MM.1S (cell line): ENCODE measurements at regions not wholly inside any gene's neighbourhood (a gene's known extent, or its start where the extent isn't known, plus 50 kb on each side); places are given as distances from the start of the nearest gene placed in this dataset.

Experiments used
- DNase-seq: peaks from one replicate; pipeline ENCODE4 v3.0.0-alpha.2; 2015
- H2AFZ ChIP-seq: fragments of 300-600 bp; sonication (generic); 2 replicates; pipeline ENCODE4 v1.6.0; 2016; ENCODE audit warnings: antibody characterized with exemption, low read length
- H3F3A ChIP-seq: fragments of 300-600 bp; sonication (generic); 2 replicates; pipeline ENCODE4 v1.6.1; 2016; ENCODE audit warnings: mild to moderate bottlenecking, antibody characterized with exemption, low read length, moderate library complexity, mixed read lengths; ENCODE audit not compliant: insufficient read depth
- H3K27ac ChIP-seq: fragments of 300-600 bp; sonication (generic); 2 replicates; pipeline ENCODE4 v1.5.1; 2016; ENCODE audit warnings: mild to moderate bottlenecking, low read length
- H3K27me3 ChIP-seq: fragments of 300-600 bp; sonication (generic); replicated peaks from 2 replicates; pipeline ENCODE4 v1.6.0; 2016; ENCODE audit warnings: low read length; ENCODE audit not compliant: insufficient read depth
- H3K36me3 ChIP-seq: fragments of 300-600 bp; sonication (generic); replicated peaks from 2 replicates; pipeline ENCODE4 v1.6.1; 2016; ENCODE audit warnings: mild to moderate bottlenecking, low read length, mixed read lengths; ENCODE audit not compliant: insufficient read depth
- H3K4me1 ChIP-seq: fragments of 300-600 bp; sonication (generic); 2 replicates; pipeline ENCODE4 v1.6.1; 2016; ENCODE audit warnings: low read length, mixed read lengths
- H3K4me2 ChIP-seq: fragments of 300-600 bp; sonication (generic); 2 replicates; pipeline ENCODE4 v1.6.0; 2016; ENCODE audit warnings: low read depth, low read length
- H3K4me3 ChIP-seq: fragments of 300-600 bp; sonication (generic); 2 replicates; pipeline ENCODE4 v1.5.1; 2016; ENCODE audit warnings: low read length, mixed read lengths
- H3K79me2 ChIP-seq: fragments of 300-600 bp; sonication (generic); 2 replicates; pipeline ENCODE4 v1.6.1; 2016; ENCODE audit warnings: mixed run types, low read length, mixed read lengths
- H3K9ac ChIP-seq: fragments of 300-600 bp; sonication (generic); 2 replicates; pipeline ENCODE4 v1.6.1; 2016; ENCODE audit warnings: low read length, mixed read lengths
- H3K9me2 ChIP-seq: fragments of 300-600 bp; sonication (generic); replicated peaks from 2 replicates; pipeline ENCODE4 v1.6.1; 2016; ENCODE audit warnings: mild to moderate bottlenecking, low read length, mixed read lengths; ENCODE audit not compliant: insufficient read depth
- H3K9me3 ChIP-seq: fragments of 300-600 bp; sonication (generic); replicated peaks from 2 replicates; pipeline ENCODE4 v1.6.1; 2016; ENCODE audit warnings: mild to moderate bottlenecking, low read length, mixed read lengths; ENCODE audit not compliant: insufficient read depth
- H4K20me1 ChIP-seq: fragments of 300-600 bp; sonication (generic); 2 replicates; pipeline ENCODE4 v1.6.1; 2016; ENCODE audit warnings: mild to moderate bottlenecking, low read length, moderate library complexity, mixed read lengths; ENCODE audit not compliant: insufficient read depth
- CTCF ChIP-seq: fragments of 300-600 bp; sonication (generic); IDR thresholded peaks from 2 replicates; pipeline ENCODE4 v1.5.1; 2016; ENCODE audit warnings: antibody characterized with exemption, low read length, mixed read lengths
- EZH2 ChIP-seq: fragments of 300-600 bp; sonication (generic); optimal IDR thresholded peaks from 2 replicates; pipeline ENCODE3; 2017; ENCODE audit warnings: low read depth, mild to moderate bottlenecking, antibody characterized with exemption, low read length, mixed read lengths
- EZH2phosphoT487 ChIP-seq: fragments of 300-600 bp; sonication (generic); IDR thresholded peaks from 2 replicates; pipeline ENCODE4 v1.6.1; 2018; ENCODE audit warnings: antibody characterized with exemption, low read length

- TF ChIP-seq EZH2 = no peak
- no peak for TF ChIP-seq EZH2phosphoT487
- H3K4me3 ChIP-seq = no peak overlapping the region
- H3K9me2 ChIP-seq = no peaks in the 10 kb centered on the region
- H3K79me2 ChIP-seq = no peaks in the 10 kb centered on the region
- H3K27ac ChIP-seq = no peak overlapping the region
- no peaks in the 10 kb centered on the region for H3K27me3 ChIP-seq
- no peaks in the 10 kb centered on the region for H4K20me1 ChIP-seq
- no peak overlapping the region for H2AFZ ChIP-seq
- H3K9ac ChIP-seq = no peak overlapping the region
- no peaks in the 10 kb centered on the region for H3K36me3 ChIP-seq
- no peaks in the 10 kb centered on the region for H3F3A ChIP-seq
- no peaks in the 10 kb centered on the region for H3K9me3 ChIP-seq
- no peak for DNase-seq
- H3K4me1 ChIP-seq = no peaks in the 10 kb centered on the region
- no peak overlapping the region for H3K4me2 ChIP-seq
These were observed 253.5 kb downstream of the SPTSSA start for GRCh38 chr14:34208532-34208931.

- no peak for TF ChIP-seq CTCF
- no peak for TF ChIP-seq EZH2
- no peak for TF ChIP-seq EZH2phosphoT487
- H3K27ac ChIP-seq = no peak overlapping the region
These were observed 254.9 kb upstream of the EGLN3 start for GRCh38 chr14:34205799-34206198.

GRCh38 chr14:34204774-34205173 lies 253.9 kb upstream of the EGLN3 start:
- Histone ChIP-seq H3K36me3 (no peaks in the 10 kb centered on the region), H3F3A (no peaks in the 10 kb centered on the region), H3K4me3 (no peak overlapping the region), H3K27me3 (no peaks in the 10 kb centered on the region), H3K4me2 (no peak overlapping the region), H3K9me3 (no peaks in the 10 kb centered on the region), H3K79me2 (no peaks in the 10 kb centered on the region), H3K9ac (no peak overlapping the region), H4K20me1 (no peaks in the 10 kb centered on the region), H3K4me1 (no peaks in the 10 kb centered on the region), H2AFZ (no peak overlapping the region), H3K27ac (no peak overlapping the region), H3K9me2 (no peaks in the 10 kb centered on the region)
- no peak for DNase-seq
- TF ChIP-seq CTCF (no peak), EZH2 (no peak), EZH2phosphoT487 (no peak)

More at GRCh38 chr14:34205799-34206198, 254.9 kb upstream of the EGLN3 start:
- H4K20me1 ChIP-seq = no peaks in the 10 kb centered on the region
- H3K4me1 ChIP-seq = no peaks in the 10 kb centered on the region
- no peaks in the 10 kb centered on the region for H3F3A ChIP-seq
- H3K36me3 ChIP-seq = no peaks in the 10 kb centered on the region
- H3K79me2 ChIP-seq = no peaks in the 10 kb centered on the region
- H3K9ac ChIP-seq = no peak overlapping the region
- no peaks in the 10 kb centered on the region for H3K9me3 ChIP-seq
- H3K27me3 ChIP-seq = no peaks in the 10 kb centered on the region
- H3K4me2 ChIP-seq = no peak overlapping the region
- H2AFZ ChIP-seq = no peak overlapping the region
- H3K4me3 ChIP-seq = no peak overlapping the region
- H3K9me2 ChIP-seq = no peaks in the 10 kb centered on the region
- no peak for DNase-seq

- Histone ChIP-seq H3K9me2 (no peaks in the 10 kb centered on the region), H3K4me3 (no peak overlapping the region), H3K9ac (no peak overlapping the region), H3K79me2 (no peaks in the 10 kb centered on the region), H2AFZ (no peak overlapping the region), H3K9me3 (no peaks in the 10 kb centered on the region), H3K27ac (no peak overlapping the region), H3K4me1 (no peaks in the 10 kb centered on the region), H3K36me3 (no peaks in the 10 kb centered on the region), H3K4me2 (no peak overlapping the region), H3F3A (no peaks in the 10 kb centered on the region), H4K20me1 (no peaks in the 10 kb centered on the region), H3K27me3 (no peaks in the 10 kb centered on the region)
- no peak for DNase-seq
- TF ChIP-seq CTCF (no peak), EZH2phosphoT487 (no peak), EZH2 (no peak)
These were observed 252.4 kb upstream of the EGLN3 start for GRCh38 chr14:34203251-34203722.
